Keratinocyte (primary cell): ENCODE measurements at regions not wholly inside any gene's neighbourhood (a gene's known extent, or its start where the extent isn't known, plus 50 kb on each side); places are given as distances from the start of the nearest gene placed in this dataset.

Experiments
- DNase-seq: peaks from one replicate; pipeline ENCODE4 v3.0.0-alpha.2; 2011; ENCODE audit warnings: low read depth, missing footprints, low spot score
- FAIRE-seq: peaks from 2 replicates; lab custom pipeline; 2011; peaks lifted over from hg19 to GRCh38; lab: Jason Lieb, UNC
- H2AFZ ChIP-seq: 2 replicates; pipeline ENCODE4 v1.6.0; 2012; ENCODE audit warnings: low read length, control low read depth, inconsistent platforms; ENCODE audit not compliant: control insufficient read depth
- H3K27ac ChIP-seq: 2 replicates; pipeline ENCODE4 v1.5.1; 2011; ENCODE audit warnings: low read length; ENCODE audit not compliant: control insufficient read depth, insufficient read depth
- H3K27me3 ChIP-seq: 3 replicates; pipeline ENCODE4 v1.6.0; 2011; ENCODE audit warnings: low read length; ENCODE audit not compliant: control insufficient read depth, insufficient read depth; ENCODE audit errors: extremely low read depth
- H3K36me3 ChIP-seq, 2 experiments: 2 replicates in 1 of 2; 3 replicates in 1 of 2; pipeline ENCODE4 v1.5.1; 2011; ENCODE audit warnings: low read length in 2 of 2, mild to moderate bottlenecking in 1 of 2; ENCODE audit not compliant: control insufficient read depth in 2 of 2, insufficient read depth in 2 of 2; ENCODE audit errors: extremely low read depth in 1 of 2
- H3K4me1 ChIP-seq: 3 replicates; pipeline ENCODE4 v1.5.1; 2011; ENCODE audit warnings: low read length; ENCODE audit not compliant: control insufficient read depth, insufficient read depth; ENCODE audit errors: extremely low read depth
- H3K4me2 ChIP-seq: 3 replicates; pipeline ENCODE4 v1.6.0; 2011; ENCODE audit warnings: low read depth, low read length; ENCODE audit not compliant: control insufficient read depth, insufficient read depth; ENCODE audit errors: extremely low read depth
- H3K4me3 ChIP-seq, 3 experiments: fragments of 200-600 bp in 1 of 3; sonication (generic) in 1 of 3; 2 replicates in 2 of 3; 3 replicates in 1 of 3; pipeline ENCODE4 v1.5.1; 2011 to 2016; ENCODE audit warnings: low read length in 3 of 3, mild to moderate bottlenecking in 3 of 3, control low read depth in 2 of 3, inconsistent platforms in 1 of 3, low read depth in 1 of 3, mixed read lengths in 1 of 3, mixed run types in 1 of 3, moderate library complexity in 1 of 3; ENCODE audit not compliant: control insufficient read depth in 2 of 3, insufficient read depth in 2 of 3; ENCODE audit errors: extremely low read depth in 1 of 3
- H3K79me2 ChIP-seq: 2 replicates; pipeline ENCODE4 v1.6.0; 2012; ENCODE audit warnings: low read length; ENCODE audit not compliant: control insufficient read depth, insufficient read depth
- H3K9ac ChIP-seq: 3 replicates; pipeline ENCODE4 v1.6.0; 2011; ENCODE audit warnings: low read length; ENCODE audit not compliant: control insufficient read depth, insufficient read depth; ENCODE audit errors: extremely low read depth
- H3K9me1 ChIP-seq: 3 replicates; pipeline ENCODE4 v1.6.0; 2011; ENCODE audit warnings: low read length; ENCODE audit not compliant: control insufficient read depth, insufficient read depth; ENCODE audit errors: extremely low read depth
- H3K9me3 ChIP-seq: 2 replicates; pipeline ENCODE4 v1.5.1; 2012; ENCODE audit warnings: low read depth, low read length; ENCODE audit not compliant: control insufficient read depth
- H4K20me1 ChIP-seq: 3 replicates; pipeline ENCODE4 v1.6.0; 2011; ENCODE audit warnings: low read length; ENCODE audit not compliant: control insufficient read depth, insufficient read depth; ENCODE audit errors: extremely low read depth
- EZH2 ChIP-seq: IDR thresholded peaks from one replicate; pipeline ENCODE4 v1.6.1; 2012; ENCODE audit warnings: inconsistent platforms, mild to moderate bottlenecking, low read length, moderate library complexity
- dilution Hi-C: fragments of 300-500 bp; cut with MboI; formaldehyde crosslinking; loops from one replicate; pipeline ENCODE4 v1.7.0; 2020; ENCODE audit warnings: low sequenced_read_pairs; ENCODE audit not compliant: extremely low pct_ligation_motif_present
- TF ChIP-seq, protein P1 (sequence below), 3 experiments: IDR thresholded peaks in 1 of 3; conservative IDR thresholded peaks in 1 of 3; optimal IDR thresholded peaks in 1 of 3; 2 replicates in 2 of 3; 3 replicates in 1 of 3; pipeline versions ENCODE3 to v1.5.1; 2011; ENCODE audit warnings: low read length in 3 of 3, mild to moderate bottlenecking in 3 of 3, moderate library complexity in 2 of 3, control low read depth in 1 of 3, inconsistent platforms in 1 of 3; ENCODE audit not compliant: insufficient read depth in 2 of 3; ENCODE audit errors: extremely low read depth in 1 of 3

DNA sequence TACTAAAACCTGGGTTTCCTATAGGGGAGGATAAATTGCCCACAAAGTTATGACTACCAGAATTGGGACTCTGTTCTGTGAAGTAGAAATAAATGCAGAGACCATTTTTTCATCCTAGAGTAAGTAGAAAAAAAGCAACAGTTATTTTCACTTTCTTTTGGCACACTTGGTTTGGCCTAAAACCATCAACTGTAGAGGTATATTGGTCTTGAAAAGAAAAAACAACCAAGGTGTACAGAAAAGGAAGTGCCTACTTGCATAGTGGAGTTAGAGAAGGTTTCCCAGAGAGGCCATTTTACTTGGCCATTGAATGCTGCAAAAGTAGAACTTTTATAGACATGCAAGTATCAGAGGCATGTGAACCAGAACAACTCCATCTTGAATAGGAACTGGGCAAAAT is 89.4 kb upstream of the TACR1 start:
- Histone ChIP-seq H3K36me3 (no peaks in the 10 kb centered on the region), H3K4me1 (peaks cover 8% of the 10 kb centered on the region), H3K4me3 (no peak overlapping the region), H3K27me3 (no peaks in the 10 kb centered on the region), H3K27ac (no peak overlapping the region), H3K9me3 (no peaks in the 10 kb centered on the region), H3K9me1 (no peaks in the 10 kb centered on the region), H3K9ac (no peak overlapping the region), H2AFZ (no peak overlapping the region), H3K4me2 (no peak overlapping the region), H3K79me2 (no peaks in the 10 kb centered on the region), H4K20me1 (no peaks in the 10 kb centered on the region)
- TF ChIP-seq EZH2, result no peak
- TF ChIP-seq, protein P1, sequence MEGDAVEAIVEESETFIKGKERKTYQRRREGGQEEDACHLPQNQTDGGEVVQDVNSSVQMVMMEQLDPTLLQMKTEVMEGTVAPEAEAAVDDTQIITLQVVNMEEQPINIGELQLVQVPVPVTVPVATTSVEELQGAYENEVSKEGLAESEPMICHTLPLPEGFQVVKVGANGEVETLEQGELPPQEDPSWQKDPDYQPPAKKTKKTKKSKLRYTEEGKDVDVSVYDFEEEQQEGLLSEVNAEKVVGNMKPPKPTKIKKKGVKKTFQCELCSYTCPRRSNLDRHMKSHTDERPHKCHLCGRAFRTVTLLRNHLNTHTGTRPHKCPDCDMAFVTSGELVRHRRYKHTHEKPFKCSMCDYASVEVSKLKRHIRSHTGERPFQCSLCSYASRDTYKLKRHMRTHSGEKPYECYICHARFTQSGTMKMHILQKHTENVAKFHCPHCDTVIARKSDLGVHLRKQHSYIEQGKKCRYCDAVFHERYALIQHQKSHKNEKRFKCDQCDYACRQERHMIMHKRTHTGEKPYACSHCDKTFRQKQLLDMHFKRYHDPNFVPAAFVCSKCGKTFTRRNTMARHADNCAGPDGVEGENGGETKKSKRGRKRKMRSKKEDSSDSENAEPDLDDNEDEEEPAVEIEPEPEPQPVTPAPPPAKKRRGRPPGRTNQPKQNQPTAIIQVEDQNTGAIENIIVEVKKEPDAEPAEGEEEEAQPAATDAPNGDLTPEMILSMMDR (optimal IDR thresholded peaks at IDR 0.05 in 1 of 3, IDR thresholded peaks at IDR 0.05 in 1 of 3, conservative IDR thresholded peaks at IDR 0.05 in 1 of 3; ENCODE audit: extremely low read depth in 1 of 3, insufficient read depth in 2 of 3, low read length in 3 of 3), result no peak
- dilution Hi-C loops, result no loop called here
- DNase-seq (no peak), FAIRE-seq (no peak)

DNA sequence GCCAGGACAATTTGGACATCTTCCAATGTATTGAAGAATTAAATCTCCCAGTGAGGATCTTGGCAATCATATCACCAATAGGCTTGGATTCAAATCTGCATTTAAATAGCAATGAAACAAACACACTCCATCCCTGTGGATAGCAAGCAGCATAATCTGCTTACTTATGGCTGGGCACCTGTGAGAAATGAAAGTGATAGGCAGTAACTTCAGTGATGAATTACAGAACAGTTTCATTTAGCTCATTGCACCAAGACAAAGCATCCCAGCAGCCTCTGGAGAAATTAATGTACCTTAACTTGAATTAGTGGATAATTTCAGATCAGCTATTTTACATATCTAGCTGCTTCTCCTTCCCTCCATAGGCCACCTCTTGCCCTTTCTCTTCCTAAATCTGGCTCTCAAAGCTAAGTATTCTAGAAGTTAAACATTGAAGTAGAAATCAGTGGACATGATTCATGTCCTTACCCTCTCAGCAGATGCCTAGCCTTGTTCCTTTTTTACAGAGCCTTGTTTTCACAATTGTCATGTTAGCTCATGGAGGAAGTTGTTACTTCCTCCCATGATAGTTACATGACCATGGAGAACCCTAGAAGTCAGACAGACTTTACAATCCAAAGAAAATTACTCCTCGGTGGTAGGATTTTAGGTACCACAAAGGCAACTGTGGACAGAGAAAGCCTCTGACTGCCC is 88.5 kb upstream of the TACR1 start:
- Histone ChIP-seq H3K9me3 (no peaks in the 10 kb centered on the region), H3K9ac (no peak overlapping the region), H3K27ac (no peak overlapping the region), H3K79me2 (no peaks in the 10 kb centered on the region), H3K27me3 (no peaks in the 10 kb centered on the region), H2AFZ (no peak overlapping the region), H4K20me1 (no peaks in the 10 kb centered on the region), H3K4me3 (no peak overlapping the region), H3K4me1 (peaks cover 8% of the 10 kb centered on the region), H3K9me1 (no peaks in the 10 kb centered on the region), H3K4me2 (no peak overlapping the region), H3K36me3 (no peaks in the 10 kb centered on the region)
- dilution Hi-C loops, result no loop called here
- TF ChIP-seq, protein P1 (optimal IDR thresholded peaks at IDR 0.05 in 1 of 3, IDR thresholded peaks at IDR 0.05 in 1 of 3, conservative IDR thresholded peaks at IDR 0.05 in 1 of 3; ENCODE audit: extremely low read depth in 1 of 3, insufficient read depth in 2 of 3, low read length in 3 of 3), result no peak
- no peak for TF ChIP-seq EZH2
- FAIRE-seq (no peak), DNase-seq (no peak)
